Esophagus squamous epithelium (tissue), 4 donors: ENCODE measurements at regions not wholly inside any gene's neighbourhood (a gene's known extent, or its start where the extent isn't known, plus 50 kb on each side); places are given as distances from the start of the nearest gene placed in this dataset.

Experiments used
- CTCF ChIP-seq, 6 experiments: fragments of 450-650 bp in 4 of 6; fragments of 200-600 bp in 2 of 6; sonication (generic) in 2 of 6; IDR thresholded peaks; one replicate each; pipeline ENCODE4 v1.5.1; 2016 to 2019; ENCODE audit warnings: antibody characterized with exemption in 6 of 6, mild to moderate bottlenecking in 4 of 6, moderate library complexity in 4 of 6
- POLR2A ChIP-seq, 4 donors: fragments of 450-650 bp; IDR thresholded peaks; one replicate each; pipeline ENCODE4 v1.6.1; 2017; ENCODE audit warnings: antibody characterized with exemption in 4 of 4, mild to moderate bottlenecking in 4 of 4, moderate library complexity in 3 of 4

GRCh38 chr5:96151891-96152290 is 190.2 kb upstream of the ELL2 start:
- TF ChIP-seq POLR2A (IDR thresholded peaks at IDR 0.05): no peak
- TF ChIP-seq CTCF (IDR thresholded peaks at IDR 0.05): no peak
